ENCODE measurements at regions not wholly inside any gene's neighbourhood (a gene's known extent, or its start where the extent isn't known, plus 50 kb on each side); places are given as distances from the start of the nearest gene placed in this dataset.

GRCh38 chr3:3495611-3496010, 303.6 kb upstream of the LRRN1 start:
- Mint-ChIP-seq H3K9me3 (peaks cover 10 to 16% (median 13%) of the 10 kb centered on the region in 5 donors), H3K27ac (no peak overlapping the region), H3K27me3 (peaks cover 0 to 3% of the 10 kb centered on the region in 2 donors), H3K4me3 (no peak overlapping the region), H3K36me3 (no peaks in the 10 kb centered on the region), H3K4me1 (no peaks in the 10 kb centered on the region)
- Histone ChIP-seq H3K27me3 (ENCODE audit: insufficient read depth, low read length, poor library complexity, severe bottlenecking) (no peaks in the 10 kb centered on the region), H3K27ac (ENCODE audit: low read depth, low read length) (no peak overlapping the region), H3K4me3 (ENCODE audit: low read length) (no peak overlapping the region), H3K9me3 (ENCODE audit: low read length) (no peaks in the 10 kb centered on the region), H3K36me3 (ENCODE audit: insufficient read depth, low read length) (no peaks in the 10 kb centered on the region), H3K4me1 (ENCODE audit: insufficient read depth, low read length) (no peaks in the 10 kb centered on the region)
- POLR2A ChIA-PET, result no interaction called here
- DNase-seq, result no peak
- CTCF ChIA-PET, result no interaction called here

DNA sequence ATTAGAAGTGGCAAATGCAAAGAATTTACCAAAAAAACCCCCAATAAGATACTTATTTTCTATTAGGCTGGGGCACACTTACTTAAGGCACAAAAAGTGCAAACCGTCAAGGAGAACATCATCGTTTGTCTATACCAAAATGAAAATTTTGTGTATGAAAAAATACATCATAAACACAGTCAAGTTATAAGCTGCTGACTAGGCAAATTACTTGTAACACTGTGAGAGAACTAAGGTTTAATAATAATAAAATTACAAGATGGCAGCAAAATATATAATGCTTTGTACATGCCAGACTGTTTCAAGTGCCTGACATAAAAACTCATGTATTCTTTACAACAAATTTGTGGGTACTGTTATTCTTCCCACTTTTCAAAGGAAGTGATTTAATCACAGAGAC, 297.2 kb upstream of the CRBN start:
- Histone ChIP-seq H3K27ac (ENCODE audit: low read depth, low read length) (no peak overlapping the region), H3K4me1 (ENCODE audit: insufficient read depth, low read length) (no peaks in the 10 kb centered on the region), H3K36me3 (ENCODE audit: insufficient read depth, low read length) (no peaks in the 10 kb centered on the region), H3K27me3 (ENCODE audit: insufficient read depth, low read length, poor library complexity, severe bottlenecking) (no peaks in the 10 kb centered on the region), H3K9me3 (ENCODE audit: low read length) (no peaks in the 10 kb centered on the region), H3K4me3 (ENCODE audit: low read length) (no peak overlapping the region)
- no peak overlapping the region for H3K4me3 Mint-ChIP-seq
- ChIA-PET POLR2A (no interaction called here), CTCF (no interaction called here)
- no peaks in the 10 kb centered on the region for H3K4me1 Mint-ChIP-seq
- H3K27ac Mint-ChIP-seq, result no peak overlapping the region
- no peaks in the 10 kb centered on the region for H3K36me3 Mint-ChIP-seq
- H3K27me3 Mint-ChIP-seq, result peaks cover 0 to 3% of the 10 kb centered on the region in 2 donors
- peaks cover 0 to 6% (median 3%) of the 10 kb centered on the region in 5 donors for H3K9me3 Mint-ChIP-seq
- DNase-seq, result no peak

DNA sequence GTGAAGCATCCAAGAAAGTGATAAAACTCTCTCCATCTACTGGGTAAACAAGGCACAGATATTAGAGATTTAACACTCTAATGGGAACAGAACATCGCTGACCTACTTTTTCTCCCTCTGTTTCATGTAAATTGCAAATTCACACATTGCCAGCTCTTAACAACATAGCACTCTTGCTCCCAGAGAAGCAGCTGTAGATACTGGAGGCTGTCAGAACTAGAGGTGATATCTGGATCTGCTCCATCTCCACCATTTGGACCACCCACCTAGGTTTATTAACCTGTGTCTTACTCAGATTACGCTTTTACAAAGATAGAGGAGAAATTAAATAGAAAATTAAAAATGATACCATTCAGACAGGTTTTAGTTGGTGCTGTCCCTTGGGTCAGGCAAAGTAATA, 289.1 kb upstream of the CRBN start:
- Histone ChIP-seq H3K4me1 (ENCODE audit: insufficient read depth, low read length) (no peaks in the 10 kb centered on the region), H3K27me3 (ENCODE audit: insufficient read depth, low read length, poor library complexity, severe bottlenecking) (no peaks in the 10 kb centered on the region), H3K36me3 (ENCODE audit: insufficient read depth, low read length) (no peaks in the 10 kb centered on the region), H3K27ac (ENCODE audit: low read depth, low read length) (no peak overlapping the region), H3K4me3 (ENCODE audit: low read length) (no peak overlapping the region), H3K9me3 (ENCODE audit: low read length) (no peaks in the 10 kb centered on the region)
- Mint-ChIP-seq H3K9me3 (peaks cover 0 to 2% (median 0%) of the 10 kb centered on the region in 5 donors), H3K27ac (no peak overlapping the region), H3K4me3 (no peak overlapping the region), H3K27me3 (no peaks in the 10 kb centered on the region), H3K36me3 (no peaks in the 10 kb centered on the region), H3K4me1 (no peaks in the 10 kb centered on the region)
- ChIA-PET CTCF (no interaction called here), POLR2A (no interaction called here)
- no peak for DNase-seq

DNA sequence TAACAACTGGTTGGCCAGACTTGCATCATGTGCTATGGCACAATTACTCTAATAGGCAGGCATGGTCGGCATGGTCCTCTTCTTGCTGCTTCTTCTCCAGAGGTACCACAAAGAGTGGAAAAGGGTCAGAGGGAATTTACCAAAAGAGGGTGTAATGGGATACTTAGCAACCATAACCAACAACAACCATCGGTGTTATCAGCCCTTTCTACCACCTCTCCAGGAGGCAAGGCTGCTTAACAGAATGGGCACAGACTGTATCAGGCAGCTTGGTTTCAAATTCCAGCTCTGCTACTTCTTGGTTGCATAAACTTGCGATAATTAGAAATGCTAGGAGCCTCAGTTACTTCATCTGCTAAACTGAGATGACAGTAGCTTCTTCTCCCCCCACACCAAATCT, 284.6 kb upstream of the CRBN start:
- DNase-seq, result no peak
- Histone ChIP-seq H3K9me3 (ENCODE audit: low read length) (no peaks in the 10 kb centered on the region), H3K36me3 (ENCODE audit: insufficient read depth, low read length) (no peaks in the 10 kb centered on the region), H3K4me3 (ENCODE audit: low read length) (no peak overlapping the region), H3K27ac (ENCODE audit: low read depth, low read length) (no peak overlapping the region), H3K27me3 (ENCODE audit: insufficient read depth, low read length, poor library complexity, severe bottlenecking) (no peaks in the 10 kb centered on the region), H3K4me1 (ENCODE audit: insufficient read depth, low read length) (no peaks in the 10 kb centered on the region)
- Mint-ChIP-seq H3K4me3 (no peak overlapping the region), H3K36me3 (no peaks in the 10 kb centered on the region), H3K27ac (no peak overlapping the region), H3K4me1 (no peaks in the 10 kb centered on the region), H3K27me3 (no peaks in the 10 kb centered on the region), H3K9me3 (peaks cover 0 to 2% (median 0%) of the 10 kb centered on the region in 5 donors)
- POLR2A ChIA-PET, result no interaction called here
- CTCF ChIA-PET, result no interaction called here

DNA sequence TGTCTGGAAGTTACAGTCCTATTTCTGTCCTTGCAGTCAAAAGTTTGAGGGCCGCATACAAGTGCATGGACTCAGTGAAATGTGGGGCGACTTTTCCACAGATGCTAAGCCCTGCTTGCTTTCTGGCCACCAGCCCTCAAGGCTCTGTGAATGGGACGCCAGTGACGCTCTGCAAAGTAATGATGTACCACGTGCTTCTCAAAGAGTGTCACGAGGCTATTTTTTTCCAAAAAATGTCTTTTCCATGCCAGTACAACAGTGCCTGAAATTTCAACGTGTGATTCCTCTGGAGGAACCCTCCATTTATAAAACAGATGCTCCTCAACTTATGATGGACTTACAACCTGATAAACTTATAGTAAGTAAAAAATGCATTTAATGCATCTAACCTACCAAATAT, 281.8 kb upstream of the CRBN start:
- no peaks in the 10 kb centered on the region for H3K9me3 ChIP-seq (ENCODE audit: low read length)
- Mint-ChIP-seq H3K27me3 (no peaks in the 10 kb centered on the region), H3K4me1 (no peaks in the 10 kb centered on the region), H3K36me3 (no peaks in the 10 kb centered on the region), H3K9me3 (peaks cover 0 to 5% (median 3%) of the 10 kb centered on the region in 5 donors), H3K27ac (no peak overlapping the region), H3K4me3 (no peak overlapping the region)
- no peaks in the 10 kb centered on the region for H3K27me3 ChIP-seq (ENCODE audit: insufficient read depth, low read length, poor library complexity, severe bottlenecking)
- no peaks in the 10 kb centered on the region for H3K4me1 ChIP-seq (ENCODE audit: insufficient read depth, low read length)
- ChIA-PET POLR2A (no interaction called here), CTCF (no interaction called here)
- H3K4me3 ChIP-seq (ENCODE audit: low read length), result no peak overlapping the region
- no peak overlapping the region for H3K27ac ChIP-seq (ENCODE audit: low read depth, low read length)
- no peak for DNase-seq
- H3K36me3 ChIP-seq (ENCODE audit: insufficient read depth, low read length), result no peaks in the 10 kb centered on the region

DNA sequence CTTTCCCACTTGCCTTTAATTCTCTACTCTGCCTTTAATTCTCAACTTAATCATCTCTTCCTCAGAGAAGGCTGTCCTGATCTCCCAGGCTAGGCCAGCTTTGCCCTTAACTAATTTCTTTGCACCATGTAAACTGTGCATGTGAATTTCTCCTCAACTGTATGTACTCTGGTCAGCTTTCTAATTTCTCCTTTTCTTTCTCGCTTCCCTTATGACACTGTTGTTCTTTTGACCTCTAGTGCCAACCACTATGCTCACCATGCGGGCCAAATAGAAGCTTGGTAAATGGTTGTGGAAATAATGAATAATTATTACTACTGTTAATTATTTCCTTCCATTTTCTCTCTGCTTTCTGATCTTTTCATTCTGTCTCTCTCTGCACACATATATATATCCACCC, 269.0 kb upstream of the CRBN start:
- Histone ChIP-seq H3K9me3 (ENCODE audit: low read length) (peaks cover 3% of the 10 kb centered on the region), H3K27me3 (ENCODE audit: insufficient read depth, low read length, poor library complexity, severe bottlenecking) (no peaks in the 10 kb centered on the region), H3K27ac (ENCODE audit: low read depth, low read length) (no peak overlapping the region), H3K4me1 (ENCODE audit: insufficient read depth, low read length) (no peaks in the 10 kb centered on the region), H3K36me3 (ENCODE audit: insufficient read depth, low read length) (no peaks in the 10 kb centered on the region), H3K4me3 (ENCODE audit: low read length) (no peak overlapping the region)
- H3K27me3 Mint-ChIP-seq, result no peaks in the 10 kb centered on the region
- no peak for DNase-seq
- no peak overlapping the region for H3K27ac Mint-ChIP-seq
- H3K4me1 Mint-ChIP-seq, result no peaks in the 10 kb centered on the region
- CTCF ChIA-PET, result no interaction called here
- POLR2A ChIA-PET, result no interaction called here
- H3K36me3 Mint-ChIP-seq, result no peaks in the 10 kb centered on the region
- H3K4me3 Mint-ChIP-seq, result no peak overlapping the region
- peaks cover 0 to 4% (median 2%) of the 10 kb centered on the region in 5 donors for H3K9me3 Mint-ChIP-seq

DNA sequence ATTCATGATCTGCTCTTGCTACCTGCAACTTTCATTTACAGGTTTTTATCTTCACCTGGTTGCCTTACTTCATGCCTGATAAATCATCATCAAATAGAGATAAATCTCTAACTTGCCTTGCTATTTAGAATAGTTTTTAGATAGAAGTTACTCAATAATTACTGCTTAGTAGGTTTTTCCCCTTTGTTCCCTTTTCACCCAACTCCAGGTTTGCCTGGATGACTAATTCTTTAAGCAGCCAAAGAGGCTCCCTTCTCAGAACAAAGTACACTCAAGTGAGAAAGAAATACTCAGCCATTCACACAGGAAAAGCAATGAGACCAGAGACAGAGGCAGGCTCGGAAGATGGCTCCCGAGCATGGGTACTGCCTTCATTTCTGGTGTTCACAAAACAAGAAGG, 268.1 kb upstream of the CRBN start:
- H3K27ac ChIP-seq (ENCODE audit: low read depth, low read length), result no peak overlapping the region
- no peak overlapping the region for H3K4me3 ChIP-seq (ENCODE audit: low read length)
- H3K36me3 ChIP-seq (ENCODE audit: insufficient read depth, low read length), result no peaks in the 10 kb centered on the region
- Mint-ChIP-seq H3K27me3 (no peaks in the 10 kb centered on the region), H3K4me3 (no peak overlapping the region), H3K4me1 (no peaks in the 10 kb centered on the region), H3K9me3 (peaks cover 0 to 4% (median 2%) of the 10 kb centered on the region in 5 donors), H3K27ac (no peak overlapping the region), H3K36me3 (no peaks in the 10 kb centered on the region)
- no peak for DNase-seq
- POLR2A ChIA-PET, result no interaction called here
- no peaks in the 10 kb centered on the region for H3K4me1 ChIP-seq (ENCODE audit: insufficient read depth, low read length)
- peaks cover 3% of the 10 kb centered on the region for H3K9me3 ChIP-seq (ENCODE audit: low read length)
- H3K27me3 ChIP-seq (ENCODE audit: insufficient read depth, low read length, poor library complexity, severe bottlenecking), result no peaks in the 10 kb centered on the region
- CTCF ChIA-PET, result no interaction called here

DNA sequence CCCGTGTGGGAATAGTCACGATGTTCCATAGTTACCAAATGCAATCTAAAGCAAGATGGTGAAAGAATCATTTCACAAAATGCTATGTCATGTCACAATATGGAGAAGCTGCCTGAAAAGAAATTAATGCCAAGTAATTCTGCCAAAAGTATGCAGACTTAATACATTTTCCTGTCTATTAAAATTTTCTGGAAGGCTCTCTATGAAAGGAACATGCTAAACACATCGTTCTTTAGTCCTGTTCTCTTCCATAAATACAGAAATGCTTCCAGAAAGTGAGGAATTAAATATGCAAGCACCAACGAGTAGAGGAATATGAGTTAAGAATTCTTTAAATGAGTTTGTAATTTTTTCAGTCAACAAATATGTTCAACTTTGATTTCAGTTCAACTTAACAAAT, 266.8 kb upstream of the CRBN start:
- Histone ChIP-seq H3K9me3 (ENCODE audit: low read length) (peaks cover 3% of the 10 kb centered on the region), H3K4me1 (ENCODE audit: insufficient read depth, low read length) (no peaks in the 10 kb centered on the region), H3K36me3 (ENCODE audit: insufficient read depth, low read length) (no peaks in the 10 kb centered on the region), H3K27me3 (ENCODE audit: insufficient read depth, low read length, poor library complexity, severe bottlenecking) (no peaks in the 10 kb centered on the region), H3K27ac (ENCODE audit: low read depth, low read length) (no peak overlapping the region), H3K4me3 (ENCODE audit: low read length) (no peak overlapping the region)
- Mint-ChIP-seq H3K27me3 (peaks cover 0 to 2% of the 10 kb centered on the region in 2 donors), H3K4me3 (no peak overlapping the region), H3K9me3 (peaks cover 0 to 4% (median 2%) of the 10 kb centered on the region in 5 donors), H3K36me3 (no peaks in the 10 kb centered on the region), H3K27ac (no peak overlapping the region), H3K4me1 (no peaks in the 10 kb centered on the region)
- POLR2A ChIA-PET, result no interaction called here
- no peak for DNase-seq
- CTCF ChIA-PET, result no interaction called here

DNA sequence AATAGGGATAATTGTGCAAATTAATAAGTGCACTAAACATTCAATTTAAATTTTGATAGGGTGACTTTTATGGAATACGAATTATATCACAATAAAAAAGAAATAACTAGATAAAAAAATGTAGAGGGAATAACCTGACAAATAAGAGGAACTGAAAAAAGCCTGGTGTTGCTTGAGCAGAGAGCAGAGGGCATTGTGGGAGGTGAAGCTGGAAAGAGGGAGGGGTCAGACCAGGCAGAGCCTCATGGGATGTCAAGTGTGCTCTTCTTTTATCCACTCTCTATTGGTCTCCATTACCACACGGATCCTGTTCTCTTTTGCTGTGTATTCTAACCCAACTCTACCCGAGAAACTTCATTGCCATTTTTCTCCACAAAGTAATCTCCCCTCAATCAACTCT, 264.0 kb upstream of the CRBN start:
- no peaks in the 10 kb centered on the region for H3K27me3 ChIP-seq (ENCODE audit: insufficient read depth, low read length, poor library complexity, severe bottlenecking)
- Mint-ChIP-seq H3K27ac (no peak overlapping the region), H3K9me3 (peaks cover 0 to 4% (median 4%) of the 10 kb centered on the region in 5 donors), H3K4me1 (no peaks in the 10 kb centered on the region), H3K27me3 (peaks cover 4 to 6% of the 10 kb centered on the region in 2 donors), H3K4me3 (no peak overlapping the region), H3K36me3 (no peaks in the 10 kb centered on the region)
- no peaks in the 10 kb centered on the region for H3K9me3 ChIP-seq (ENCODE audit: low read length)
- no peaks in the 10 kb centered on the region for H3K36me3 ChIP-seq (ENCODE audit: insufficient read depth, low read length)
- no peak overlapping the region for H3K4me3 ChIP-seq (ENCODE audit: low read length)
- POLR2A ChIA-PET, result no interaction called here
- CTCF ChIA-PET, result no interaction called here
- no peak overlapping the region for H3K27ac ChIP-seq (ENCODE audit: low read depth, low read length)
- DNase-seq, result no peak
- H3K4me1 ChIP-seq (ENCODE audit: insufficient read depth, low read length), result no peaks in the 10 kb centered on the region
